Left renal cortex interstitium (tissue), 4 donors: ENCODE measurements at regions not wholly inside any gene's neighbourhood (a gene's known extent, or its start where the extent isn't known, plus 50 kb on each side); places are given as distances from the start of the nearest gene placed in this dataset.
"Not testable (repeated sequence)": the region's sequence is repeated elsewhere in the genome, so short reads cannot be mapped to it uniquely, and the experiment has no call there.

Experiments
- DNase-seq, 4 donors: peaks; one replicate each; pipeline ENCODE4 v3.0.0-alpha.2; 2013; ENCODE audit warnings: low read depth in 4 of 4, low spot score in 2 of 4, missing footprints in 1 of 4

DNA sequence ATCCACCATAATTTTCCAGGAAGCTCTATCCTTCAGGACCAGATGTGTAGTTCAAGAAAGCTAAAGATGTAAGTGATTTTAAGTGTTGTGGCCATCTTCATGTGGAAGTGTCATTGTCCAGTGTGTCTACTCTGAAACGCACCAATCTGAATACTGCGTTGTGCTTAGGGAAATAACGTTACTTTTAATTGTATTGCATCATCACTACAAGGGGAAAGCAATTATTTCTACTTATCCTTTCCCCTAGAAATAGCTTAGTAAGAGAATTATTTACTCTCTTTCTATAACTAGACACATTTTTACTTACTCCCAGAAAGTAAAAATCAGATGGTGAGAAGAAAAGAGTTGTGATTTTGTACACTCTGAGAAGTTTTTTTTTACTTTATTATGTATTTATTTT, 102.4 kb upstream of the DLGAP1 start:
- DNase-seq = no peak

DNA sequence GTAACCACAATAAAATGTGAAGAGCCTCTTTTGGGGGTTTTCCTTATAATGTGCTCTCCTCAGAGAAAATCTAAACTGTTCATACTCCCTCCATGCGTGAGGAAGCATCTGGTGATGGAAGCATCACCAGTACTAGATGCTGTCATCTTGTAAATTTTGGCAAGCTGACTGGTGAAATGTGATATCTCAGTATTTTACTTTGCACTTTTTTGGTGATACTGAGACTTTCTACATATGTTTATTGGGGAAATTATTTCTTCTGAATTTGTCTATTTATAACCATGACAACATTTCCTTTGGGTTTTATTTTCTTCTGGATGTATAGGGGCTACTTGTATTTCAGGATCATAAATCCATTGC, 95.9 kb upstream of the DLGAP1 start:
- DNase-seq = no peak

DNA sequence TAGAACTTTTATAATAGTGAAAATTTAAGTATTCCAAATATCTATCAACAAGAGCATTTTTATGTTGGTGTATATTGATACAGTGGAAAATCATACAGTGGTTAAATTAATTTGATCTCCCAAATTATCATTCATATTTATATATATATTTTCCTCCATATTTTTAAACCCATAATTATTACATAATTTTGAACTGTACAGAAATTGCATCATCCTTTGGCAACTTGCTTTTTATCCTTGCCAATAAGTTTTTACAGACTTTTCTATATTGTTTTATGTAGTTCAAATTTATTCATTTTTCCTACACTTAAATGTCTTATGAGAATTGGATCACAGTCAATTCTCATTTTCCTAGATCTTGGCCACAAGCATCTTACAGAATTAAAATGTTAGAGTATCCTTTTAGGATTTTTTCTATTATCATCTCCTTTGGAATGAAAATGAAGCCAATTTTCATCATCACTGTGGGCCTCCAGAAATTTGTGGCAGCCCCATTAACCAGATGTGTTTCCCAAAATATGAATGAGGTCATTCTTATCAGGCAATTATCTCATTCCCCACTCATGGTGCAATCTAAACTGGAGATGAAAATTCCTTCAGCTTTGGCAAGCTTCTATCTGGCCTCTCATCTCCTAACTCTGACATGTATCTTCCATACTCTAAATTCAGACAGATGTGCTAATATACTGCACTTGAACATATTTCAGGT, 94.2 kb upstream of the DLGAP1 start:
- DNase-seq = no peak

DNA sequence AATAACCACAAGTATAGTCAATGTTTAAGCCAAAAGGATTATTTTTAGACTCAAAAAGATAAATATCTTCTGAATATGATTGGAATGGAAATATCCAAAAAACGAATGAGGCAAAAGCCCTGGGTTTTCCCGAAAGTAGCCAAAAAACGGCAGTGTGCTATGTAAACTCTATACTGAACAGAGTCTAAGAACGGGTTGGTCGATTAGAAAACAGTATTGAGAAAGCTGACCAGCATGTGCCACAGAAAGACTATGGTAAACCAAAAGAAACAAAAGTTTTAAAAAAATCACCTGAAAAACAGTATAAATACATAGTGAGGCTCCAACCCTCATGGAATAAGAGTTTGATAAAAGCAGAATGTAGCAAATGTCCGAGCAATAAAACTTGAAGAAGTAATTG, 92.0 kb upstream of the DLGAP1 start:
- DNase-seq = no peak

DNA sequence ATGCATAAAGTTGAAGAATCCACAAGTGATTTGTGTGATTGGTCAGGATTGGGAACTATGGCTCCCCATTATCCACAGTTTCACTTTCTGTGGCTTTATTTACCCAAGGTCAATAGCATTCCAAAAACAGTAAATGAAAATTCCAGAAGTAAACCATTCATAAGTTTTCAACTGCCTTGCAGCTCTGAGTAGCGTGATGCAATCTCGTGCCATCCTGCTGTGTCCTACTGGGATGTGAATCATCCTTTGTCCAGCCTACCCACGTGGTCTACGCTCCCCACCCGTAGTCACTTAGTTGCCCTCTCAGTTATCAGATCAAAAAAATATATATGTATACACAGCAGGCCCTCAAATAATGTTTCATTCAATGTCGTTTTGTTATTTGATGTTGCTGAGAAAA, 89.0 kb upstream of the DLGAP1 start:
- DNase-seq = no peak

DNA sequence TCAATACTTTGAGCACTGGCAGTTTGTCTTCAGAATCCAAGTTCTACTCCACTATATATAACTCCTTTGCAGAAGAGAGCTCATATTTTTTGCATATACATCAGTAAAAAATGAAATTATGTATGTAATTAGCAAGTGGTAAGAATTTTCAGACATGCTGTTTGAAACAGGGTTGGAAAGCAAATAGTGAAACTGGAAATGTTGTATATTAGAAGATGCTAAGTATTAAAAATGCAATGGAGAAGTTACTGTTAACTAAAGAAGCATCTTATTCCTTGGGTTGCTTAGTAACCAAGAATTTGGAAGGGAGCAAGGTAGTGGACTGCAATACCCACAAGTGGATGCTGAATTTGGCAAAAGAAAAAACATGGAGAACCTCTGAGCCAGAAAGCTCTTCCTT, 88.6 kb upstream of the DLGAP1 start:
- no peak for DNase-seq

DNA sequence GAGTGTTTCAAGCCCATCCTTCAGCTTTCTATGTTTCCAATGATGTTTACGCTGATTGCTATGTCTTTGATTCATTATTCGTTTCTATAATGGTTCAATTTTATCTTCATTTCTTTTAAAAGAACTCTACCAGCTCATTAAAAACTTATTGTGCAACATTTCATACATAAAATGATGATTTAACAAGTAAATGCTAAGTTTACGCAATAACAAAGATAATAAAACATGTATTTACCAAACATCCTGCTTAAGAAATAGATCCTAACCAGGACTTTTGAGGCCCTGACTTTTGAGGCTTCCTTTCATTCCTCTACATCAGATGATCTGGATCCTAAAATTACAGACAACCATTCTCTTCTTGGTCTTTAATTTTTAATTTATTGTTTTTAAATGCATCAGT, 86.5 kb upstream of the DLGAP1 start:
- DNase-seq = no peak

DNA sequence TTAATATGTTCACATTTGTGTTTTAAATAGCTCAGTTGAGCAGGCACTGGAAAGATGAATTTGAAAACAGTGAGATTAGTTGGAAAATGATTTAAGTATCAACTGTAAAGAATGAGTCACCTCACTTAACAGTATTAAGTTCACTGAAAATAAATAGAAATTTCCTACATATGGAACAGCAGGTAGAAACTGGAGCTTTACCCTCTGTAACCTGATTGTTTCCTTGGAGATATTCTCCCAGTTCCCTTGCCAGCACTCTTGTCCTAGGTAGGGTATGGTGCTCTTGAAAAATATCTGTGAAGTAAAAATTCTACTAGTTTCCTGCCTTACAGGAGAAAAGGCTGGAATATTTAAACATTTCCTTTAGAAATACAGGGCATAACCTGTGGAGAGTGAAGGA, 81.3 kb upstream of the DLGAP1 start:
- DNase-seq = no peak

DNA sequence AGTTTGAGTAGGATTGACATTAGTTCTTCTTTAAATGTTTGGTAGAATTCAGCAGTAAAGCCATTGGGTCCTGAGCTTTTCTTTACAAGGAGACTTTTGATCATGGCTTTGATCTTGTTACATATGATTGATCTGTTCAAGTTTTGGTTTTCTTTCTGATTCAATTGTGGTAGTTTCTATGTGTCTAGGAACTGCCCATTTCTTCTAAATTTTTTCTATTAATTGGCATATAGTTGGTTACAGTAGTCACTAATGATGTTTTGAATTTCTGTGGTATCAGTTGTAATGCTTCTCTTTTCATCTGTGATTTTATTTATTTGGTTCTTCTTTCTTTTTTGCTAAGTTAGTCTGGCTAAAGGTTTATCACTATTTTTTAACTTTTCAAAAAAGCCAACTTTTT, 73.3 kb upstream of the DLGAP1 start:
- DNase-seq = no peak

DNA sequence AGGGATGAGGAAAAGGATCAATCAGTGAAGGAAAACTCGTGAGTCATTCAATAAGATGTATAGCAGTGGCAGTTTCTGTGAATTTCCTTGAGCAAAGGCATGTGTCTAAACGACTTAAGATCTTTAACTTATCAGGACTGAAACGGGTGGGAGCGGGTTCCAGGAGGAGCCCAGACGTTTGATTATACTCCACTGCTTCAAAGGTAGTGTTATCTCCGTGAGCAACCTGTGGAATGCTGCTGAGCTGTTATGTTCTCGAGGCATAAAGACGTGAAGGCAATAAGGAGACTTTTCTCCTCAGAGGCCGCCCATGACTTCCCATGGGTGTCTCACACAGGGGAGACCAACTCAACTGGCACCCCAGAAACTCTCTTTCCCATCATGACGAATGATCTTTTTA, 72.7 kb upstream of the DLGAP1 start:
- DNase-seq = not testable (repeated sequence)

DNA sequence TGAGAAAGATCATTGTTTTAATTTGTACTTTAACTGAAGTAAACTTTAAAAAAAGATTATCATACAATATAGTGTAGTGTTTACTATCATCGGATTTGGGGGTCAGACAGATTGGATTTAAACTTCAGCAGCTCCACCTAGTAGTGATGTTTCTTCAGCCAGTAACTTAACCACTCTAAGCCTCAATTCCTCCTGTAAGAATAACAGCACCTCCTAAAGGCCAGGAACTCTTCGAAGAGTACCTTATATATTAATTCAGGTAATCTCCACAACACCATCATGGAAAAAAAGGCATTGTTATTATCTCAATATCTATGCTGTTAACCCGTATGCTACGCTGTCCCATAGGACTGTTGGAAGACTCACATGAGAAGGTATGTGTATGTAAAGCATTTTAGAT, 69.0 kb upstream of the DLGAP1 start:
- DNase-seq = no peak

DNA sequence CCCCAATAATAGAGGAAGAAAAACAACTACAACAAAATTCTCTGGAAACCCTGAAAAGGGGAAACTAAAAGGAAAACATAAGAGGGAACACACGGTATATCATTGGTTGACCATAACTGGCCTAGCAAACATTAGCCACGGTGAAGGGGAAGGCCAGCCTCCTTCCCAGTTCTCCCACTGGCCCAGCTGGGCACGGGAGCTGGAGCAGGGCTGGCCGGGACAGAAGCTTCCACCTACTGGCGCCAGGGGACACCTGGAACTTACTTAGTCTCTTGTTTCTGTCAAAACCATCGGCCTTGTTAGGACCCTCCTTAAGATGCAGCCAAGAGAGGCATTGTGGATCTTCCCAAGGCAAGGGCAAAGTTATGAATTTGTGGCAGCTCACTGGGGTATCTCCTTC, 56.1 kb upstream of the DLGAP1 start:
- DNase-seq = no peak

DNA sequence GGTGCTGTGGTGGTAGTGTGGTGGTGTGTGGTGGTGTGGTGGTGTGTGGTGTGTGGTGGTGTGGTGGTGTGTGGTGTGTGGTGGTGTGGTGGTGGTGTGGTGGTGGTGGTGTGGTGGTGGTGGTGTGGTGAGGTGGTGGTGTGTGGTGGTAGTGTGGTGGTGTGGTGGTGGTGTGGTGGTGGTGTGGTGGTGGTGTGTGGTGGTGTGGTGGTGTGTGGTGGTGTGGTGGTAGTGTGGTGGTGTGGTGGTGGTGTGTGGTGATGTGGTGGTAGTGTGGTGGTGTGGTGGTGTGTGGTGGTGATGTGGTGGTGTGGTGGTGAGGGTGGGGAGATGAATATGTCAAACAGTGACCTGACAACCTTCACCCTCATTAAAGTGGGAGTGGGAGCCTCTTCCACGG, 55.6 kb upstream of the DLGAP1 start:
- DNase-seq = no peak

DNA sequence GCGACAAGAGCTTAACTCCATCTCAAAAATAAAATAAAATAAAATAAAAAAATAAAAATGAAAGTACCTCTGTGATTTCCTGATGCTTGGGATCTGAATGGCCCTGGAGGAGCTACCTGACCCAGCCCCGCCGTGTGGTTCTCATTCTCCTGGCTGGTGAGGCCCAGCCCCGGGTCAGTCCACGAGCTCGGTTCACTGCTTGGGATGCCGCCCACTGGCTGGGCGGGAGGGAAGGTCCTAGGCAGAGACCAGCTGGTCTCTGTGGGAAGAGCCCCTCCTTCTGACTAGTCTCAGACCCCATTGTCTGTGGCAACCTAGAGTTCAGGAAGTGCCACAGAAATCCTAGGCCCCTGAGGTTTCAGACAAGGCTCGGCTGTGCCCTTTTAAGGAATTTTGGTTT, 55.1 kb upstream of the DLGAP1 start:
- no peak for DNase-seq
